Upper lobe of left lung (tissue), 4 donors: ENCODE measurements at regions not wholly inside any gene's neighbourhood (a gene's known extent, or its start where the extent isn't known, plus 50 kb on each side); places are given as distances from the start of the nearest gene placed in this dataset.

Experiments
- POLR2A ChIP-seq, 4 donors: fragments of 450-650 bp; IDR thresholded peaks; one replicate each; pipeline ENCODE4 v1.5.1; 2016 to 2017; ENCODE audit warnings: antibody characterized with exemption in 4 of 4, mild to moderate bottlenecking in 2 of 4
- TF ChIP-seq, protein P1 (sequence below), 6 experiments: fragments of 450-650 bp in 4 of 6; fragments of 200-600 bp in 2 of 6; sonication (generic) in 2 of 6; IDR thresholded peaks; one replicate each; pipeline ENCODE4 v1.5.1; 2016 to 2019; ENCODE audit warnings: antibody characterized with exemption in 6 of 6

DNA sequence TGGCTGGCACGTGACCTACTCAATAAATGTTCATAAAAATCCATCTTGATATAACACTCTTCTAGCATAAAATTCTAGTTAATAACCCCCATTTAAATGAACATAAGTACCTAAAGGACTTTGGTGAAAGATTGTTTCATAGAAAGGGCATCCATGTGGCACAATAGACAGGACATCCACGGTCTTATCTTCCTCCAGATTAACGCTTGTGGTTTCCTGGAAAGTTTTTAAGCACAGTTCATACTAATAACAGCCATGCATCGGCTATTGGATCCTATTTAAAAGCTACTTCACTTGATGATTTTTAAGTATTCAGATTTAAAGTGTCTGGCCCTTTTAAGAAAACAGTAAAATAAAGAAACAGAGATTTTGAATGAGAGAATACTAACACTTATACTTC, 288.3 kb downstream of the AHR start:
- TF ChIP-seq, protein P1, sequence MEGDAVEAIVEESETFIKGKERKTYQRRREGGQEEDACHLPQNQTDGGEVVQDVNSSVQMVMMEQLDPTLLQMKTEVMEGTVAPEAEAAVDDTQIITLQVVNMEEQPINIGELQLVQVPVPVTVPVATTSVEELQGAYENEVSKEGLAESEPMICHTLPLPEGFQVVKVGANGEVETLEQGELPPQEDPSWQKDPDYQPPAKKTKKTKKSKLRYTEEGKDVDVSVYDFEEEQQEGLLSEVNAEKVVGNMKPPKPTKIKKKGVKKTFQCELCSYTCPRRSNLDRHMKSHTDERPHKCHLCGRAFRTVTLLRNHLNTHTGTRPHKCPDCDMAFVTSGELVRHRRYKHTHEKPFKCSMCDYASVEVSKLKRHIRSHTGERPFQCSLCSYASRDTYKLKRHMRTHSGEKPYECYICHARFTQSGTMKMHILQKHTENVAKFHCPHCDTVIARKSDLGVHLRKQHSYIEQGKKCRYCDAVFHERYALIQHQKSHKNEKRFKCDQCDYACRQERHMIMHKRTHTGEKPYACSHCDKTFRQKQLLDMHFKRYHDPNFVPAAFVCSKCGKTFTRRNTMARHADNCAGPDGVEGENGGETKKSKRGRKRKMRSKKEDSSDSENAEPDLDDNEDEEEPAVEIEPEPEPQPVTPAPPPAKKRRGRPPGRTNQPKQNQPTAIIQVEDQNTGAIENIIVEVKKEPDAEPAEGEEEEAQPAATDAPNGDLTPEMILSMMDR (IDR thresholded peaks at IDR 0.05), result no peak
- TF ChIP-seq POLR2A (IDR thresholded peaks at IDR 0.05), result no peak
